ENCODE measurements at regions not wholly inside any gene's neighbourhood (a gene's known extent, or its start where the extent isn't known, plus 50 kb on each side); places are given as distances from the start of the nearest gene placed in this dataset.

DNA sequence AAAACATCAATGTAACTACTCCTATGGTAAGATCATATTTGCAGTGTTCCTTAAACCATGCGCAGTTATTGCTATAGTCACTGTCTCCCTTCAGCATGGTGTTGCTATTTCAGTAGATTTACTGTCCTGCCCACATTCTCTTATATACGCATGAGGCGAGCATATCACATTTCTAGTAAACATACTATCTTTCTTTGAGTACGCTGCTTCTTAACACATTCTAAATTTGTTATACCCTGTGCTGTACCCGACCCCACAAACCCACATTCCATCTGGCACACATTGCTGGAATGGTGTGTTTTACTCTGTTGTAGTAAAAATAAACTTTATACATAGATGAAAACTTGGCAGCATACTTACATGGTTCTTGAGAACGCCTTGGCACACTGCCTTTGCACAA, 163.3 kb downstream of the QPCT start:
- Histone ChIP-seq H3K4me2 (no peak overlapping the region), H3K4me3 (no peak overlapping the region), H3K27ac (no peak overlapping the region), H3K9me3 (no peaks in the 10 kb centered on the region), H3K4me1 (no peaks in the 10 kb centered on the region)
- CTCF ChIA-PET, result no interaction called here
- WGBS (ENCODE audit: missing lambda C conversion rate), result 47% methylated on average over 6 of the region's 6 CpGs
- ATAC-seq (no peak), FAIRE-seq (no peak), DNase-seq (ENCODE audit: low read depth in 1 of 2, low spot score in 1 of 2) (no peak)
- TF ChIP-seq ESRRA (IDR thresholded peaks at IDR 0.05; ENCODE audit: borderline replicate concordance, low read length) (no peak), CBX2 (IDR thresholded peaks at IDR 0.05; ENCODE audit: borderline replicate concordance, low read depth) (no peak), ELK1 (IDR thresholded peaks at IDR 0.05; ENCODE audit: low read depth, low read length) (no peak), KDM5A (IDR thresholded peaks at IDR 0.05) (no peak), FOXS1 (CRISPR knock-in tag; IDR thresholded peaks at IDR 0.05) (no peak), GATA3 (IDR thresholded peaks at IDR 0.05; ENCODE audit: borderline replicate concordance) (no peak), TP53 (CRISPR knock-in tag; IDR thresholded peaks at IDR 0.05) (no peak), BHLHE40 (IDR thresholded peaks at IDR 0.05; ENCODE audit: low read depth, low read length) (no peak), HOXB13 (CRISPR knock-in tag; IDR thresholded peaks at IDR 0.05; ENCODE audit: low read depth) (no peak), PHF8 (IDR thresholded peaks at IDR 0.05; ENCODE audit: borderline replicate concordance, low read depth) (no peak), FOSL2 (IDR thresholded peaks at IDR 0.05) (no peak), FOSL2 (CRISPR knock-in tag; IDR thresholded peaks at IDR 0.05) (no peak), NR3C1 (IDR thresholded peaks at IDR 0.05) (no peak)
- TF ChIP-seq, protein P1, sequence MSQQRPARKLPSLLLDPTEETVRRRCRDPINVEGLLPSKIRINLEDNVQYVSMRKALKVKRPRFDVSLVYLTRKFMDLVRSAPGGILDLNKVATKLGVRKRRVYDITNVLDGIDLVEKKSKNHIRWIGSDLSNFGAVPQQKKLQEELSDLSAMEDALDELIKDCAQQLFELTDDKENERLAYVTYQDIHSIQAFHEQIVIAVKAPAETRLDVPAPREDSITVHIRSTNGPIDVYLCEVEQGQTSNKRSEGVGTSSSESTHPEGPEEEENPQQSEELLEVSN (IDR thresholded peaks at IDR 0.05; ENCODE audit: borderline replicate concordance, low read depth), result no peak
- POLR2A ChIA-PET, result no interaction called here

DNA sequence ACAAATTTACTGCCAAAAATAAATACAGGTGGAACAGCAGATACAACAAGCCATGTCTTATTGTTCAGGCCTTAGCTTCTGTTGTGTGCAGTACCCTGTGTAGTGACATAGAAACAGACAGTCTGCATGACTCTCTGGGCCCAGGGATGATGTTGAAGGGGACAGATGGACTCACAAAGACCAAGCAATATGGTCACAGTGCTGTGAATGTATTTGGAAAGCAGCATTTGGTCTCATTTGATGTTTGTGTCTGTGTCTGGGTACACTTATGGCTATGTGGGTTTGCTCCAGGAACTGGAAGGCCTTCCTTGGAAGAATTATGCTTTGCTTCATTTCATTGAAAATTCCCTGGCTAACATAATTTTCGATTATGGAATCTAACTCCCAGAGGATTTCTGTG, 158.5 kb downstream of the CDC42EP3 start:
- Histone ChIP-seq H3K9me3 (no peaks in the 10 kb centered on the region), H3K27ac (no peak overlapping the region), H3K4me1 (no peaks in the 10 kb centered on the region), H3K4me3 (no peak overlapping the region), H3K4me2 (no peak overlapping the region)
- TF ChIP-seq KDM1A (IDR thresholded peaks at IDR 0.05; ENCODE audit: low read depth) (no peak), ZNF302 (CRISPR knock-in tag; IDR thresholded peaks at IDR 0.05) (no peak), FOSB (CRISPR knock-in tag; IDR thresholded peaks at IDR 0.05) (no peak), CBX2 (IDR thresholded peaks at IDR 0.05; ENCODE audit: borderline replicate concordance, low read depth) (no peak), HOXB13 (CRISPR knock-in tag; IDR thresholded peaks at IDR 0.05; ENCODE audit: low read depth) (no peak), HOXB5 (CRISPR knock-in tag; IDR thresholded peaks at IDR 0.05) (no peak), CHD2 (IDR thresholded peaks at IDR 0.05; ENCODE audit: low read length, partially characterized antibody) (no peak), PHF8 (IDR thresholded peaks at IDR 0.05; ENCODE audit: borderline replicate concordance, low read depth) (no peak), TFCP2L1 (CRISPR knock-in tag; IDR thresholded peaks at IDR 0.05) (no peak), ZFP36 (IDR thresholded peaks at IDR 0.05; ENCODE audit: borderline replicate concordance, partially characterized antibody) (no peak), HEYL (CRISPR knock-in tag; IDR thresholded peaks at IDR 0.05) (no peak), JUNB (IDR thresholded peaks at IDR 0.05) (no peak), TP53 (CRISPR knock-in tag; IDR thresholded peaks at IDR 0.05) (no peak), ESRRA (IDR thresholded peaks at IDR 0.05; ENCODE audit: borderline replicate concordance, low read length) (no peak), REST (IDR thresholded peaks at IDR 0.05) (no peak), FOXS1 (CRISPR knock-in tag; IDR thresholded peaks at IDR 0.05) (no peak), ZSCAN20 (CRISPR knock-in tag; IDR thresholded peaks at IDR 0.05) (no peak)
- ChIA-PET POLR2A (no interaction called here), CTCF (no interaction called here)
- WGBS (ENCODE audit: missing lambda C conversion rate), result 4% methylated on average over 1 of the region's 1 CpG
- DNase-seq (ENCODE audit: low read depth in 1 of 2, low spot score in 1 of 2) (no peak), ATAC-seq (no peak), FAIRE-seq (no peak)

Data from A549 (cell line).